ENCODE measurements at regions not wholly inside any gene's neighbourhood (a gene's known extent, or its start where the extent isn't known, plus 50 kb on each side); places are given as distances from the start of the nearest gene placed in this dataset.
A peak's percentile ranks its signal among the peaks of the same experiment; 100 is the strongest.
"Not testable (repeated sequence)": the region's sequence is repeated elsewhere in the genome, so short reads cannot be mapped to it uniquely, and the experiment has no call there.

DNA sequence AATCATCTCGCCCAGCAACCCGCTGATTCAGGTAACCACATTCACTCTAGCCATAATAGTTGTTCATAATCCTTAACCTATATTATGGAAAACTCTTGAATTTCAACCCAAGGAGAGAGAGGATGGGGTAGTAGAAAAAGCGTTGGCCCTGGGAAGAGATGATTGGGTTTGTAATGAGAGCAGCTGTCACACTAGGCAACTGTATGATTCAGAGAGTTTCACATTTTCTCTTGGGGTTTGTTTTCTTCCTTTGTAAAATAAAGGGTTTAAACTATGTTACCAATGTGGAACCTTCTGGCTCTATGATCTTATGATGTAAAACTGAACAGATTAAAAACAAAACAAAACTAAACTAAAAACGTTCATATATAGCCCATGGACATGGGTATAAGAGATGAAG lies 705.2 kb upstream of the IGFBP3 start:
- DNase-seq (ENCODE audit: low read depth): no peak

GRCh38 chr7:46625032-46625431 lies 704.0 kb upstream of the IGFBP3 start:
- DNase-seq (ENCODE audit: low read depth): no peak

DNA sequence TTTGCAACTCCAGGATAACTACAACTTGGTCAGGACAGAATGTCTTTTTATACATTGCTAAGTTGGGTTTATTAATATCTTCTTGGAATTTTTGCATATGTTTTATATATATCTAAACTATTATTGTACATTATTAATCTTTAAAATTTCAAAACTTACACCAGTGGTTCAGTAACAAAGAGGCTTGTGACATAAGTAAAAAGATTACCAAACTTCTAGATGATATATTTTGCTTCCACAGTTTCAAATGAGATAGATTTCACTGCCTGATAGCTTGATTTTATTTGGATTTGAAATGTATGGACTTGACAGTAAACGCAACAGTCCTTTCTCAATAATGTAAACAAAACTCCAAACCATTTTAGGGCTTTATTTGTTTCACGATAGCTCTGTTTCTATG lies 701.2 kb upstream of the IGFBP3 start:
- DNase-seq (ENCODE audit: low read depth): no peak

- no peak for DNase-seq (ENCODE audit: low read depth)
Observed at GRCh38 chr7:46619723-46620310, 698.7 kb upstream of the IGFBP3 start.

GRCh38 chr7:46616636-46617035 lies 695.6 kb upstream of the IGFBP3 start:
- peak; percentile 25 for DNase-seq (ENCODE audit: low read depth)

DNA sequence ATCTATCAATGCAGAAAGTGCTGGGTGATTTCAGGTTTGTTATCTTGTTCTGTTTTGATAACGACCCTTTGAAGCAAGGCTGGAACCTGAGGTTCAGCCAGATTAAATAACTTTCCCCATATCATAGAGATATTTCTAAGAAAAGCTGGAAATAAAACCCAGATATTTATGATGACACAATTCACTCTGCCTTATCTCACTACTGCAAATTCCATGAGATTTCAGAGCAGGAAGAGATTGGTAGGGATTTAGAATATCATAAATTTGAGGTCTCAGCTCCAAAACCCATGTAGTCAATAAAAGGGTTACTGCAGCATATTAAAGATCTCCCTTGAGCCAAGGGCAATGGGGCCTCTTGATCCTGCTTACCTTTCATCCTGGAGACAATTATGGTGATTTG lies 692.5 kb upstream of the IGFBP3 start:
- DNase-seq (ENCODE audit: low read depth): no peak

- DNase-seq (ENCODE audit: low read depth): no peak
Observed at GRCh38 chr7:46613116-46613515, 692.0 kb upstream of the IGFBP3 start.

DNA sequence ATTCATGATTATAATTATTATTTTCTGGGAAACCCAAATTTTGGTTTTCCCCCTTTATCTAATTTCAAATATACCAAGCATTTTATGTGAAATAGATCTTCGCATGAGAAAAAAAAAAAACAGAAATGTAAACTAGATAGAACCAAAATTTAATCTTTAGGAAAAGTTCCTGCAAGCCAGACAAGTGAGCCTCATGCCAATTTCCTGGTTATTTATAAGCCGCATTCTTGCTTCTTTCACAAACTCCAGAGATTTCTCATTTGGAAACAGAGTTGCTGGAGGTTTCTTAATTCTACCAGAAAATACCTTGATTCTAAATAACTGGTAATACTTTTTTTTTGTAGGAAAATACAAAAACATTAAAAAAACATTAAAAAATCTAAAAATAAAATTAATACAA lies 690.4 kb upstream of the IGFBP3 start:
- no peak for DNase-seq (ENCODE audit: low read depth)

DNA sequence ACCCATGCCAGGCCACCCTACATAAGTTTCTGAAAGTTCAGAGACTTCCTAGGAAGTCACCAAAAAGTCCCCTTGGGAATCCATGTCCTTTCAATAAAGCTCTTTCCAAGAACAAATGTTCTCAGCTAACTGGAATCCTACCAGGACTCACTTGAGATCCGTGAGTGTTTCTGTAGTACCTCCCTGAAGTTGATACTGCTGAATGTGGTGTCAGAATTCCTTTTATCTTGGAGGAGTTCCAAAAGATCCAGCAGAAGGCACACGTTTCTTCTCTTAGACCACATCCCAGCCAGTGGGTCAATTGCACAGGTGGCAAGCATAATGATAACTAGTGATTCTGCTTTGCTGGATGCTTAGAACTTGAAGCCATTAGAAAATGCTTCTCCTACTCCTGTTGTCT lies 689.7 kb upstream of the IGFBP3 start:
- no peak for DNase-seq (ENCODE audit: low read depth)

DNA sequence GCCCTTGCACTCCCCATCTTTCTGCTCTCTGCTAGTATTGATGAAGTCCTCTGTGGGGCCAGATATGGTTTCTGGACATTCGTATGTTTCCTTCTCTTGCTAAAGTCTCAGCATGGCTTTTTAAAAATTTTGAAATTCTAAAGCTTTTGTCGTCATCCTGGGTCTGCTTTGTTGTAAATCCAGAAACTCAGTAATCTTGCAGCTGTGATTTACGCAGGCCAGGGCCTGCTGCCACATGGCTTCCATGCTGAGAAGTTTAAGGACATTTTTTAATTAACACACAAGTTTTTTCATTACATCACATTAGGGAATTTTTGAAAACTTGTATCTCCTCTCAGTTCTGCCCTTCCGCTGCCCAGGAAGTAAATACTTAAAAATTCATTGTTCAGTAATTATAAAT lies 686.1 kb upstream of the IGFBP3 start:
- no peak for DNase-seq (ENCODE audit: low read depth)

DNA sequence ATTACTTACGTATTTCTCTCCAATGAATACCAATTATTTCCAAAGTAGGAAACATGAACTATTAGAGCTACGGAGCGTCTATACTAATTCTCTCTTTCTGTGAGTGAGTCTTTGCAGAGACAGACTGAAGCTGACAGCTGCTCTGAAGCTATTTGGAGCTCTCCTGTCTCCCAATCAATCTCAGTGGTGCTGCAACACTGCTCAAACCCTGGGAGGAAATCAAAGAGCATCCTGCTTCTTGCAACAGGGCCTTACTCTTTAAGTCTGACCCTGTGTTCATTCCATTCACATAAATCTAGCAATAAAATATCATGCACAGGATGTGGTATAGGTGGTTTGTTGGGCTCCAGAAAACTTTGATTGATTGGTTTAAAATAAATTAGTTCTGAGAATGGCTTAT lies 685.7 kb upstream of the IGFBP3 start:
- no peak for DNase-seq (ENCODE audit: low read depth)

- no peak for DNase-seq (ENCODE audit: low read depth)
Observed at GRCh38 chr7:46604241-46604661, 683.2 kb upstream of the IGFBP3 start.

DNA sequence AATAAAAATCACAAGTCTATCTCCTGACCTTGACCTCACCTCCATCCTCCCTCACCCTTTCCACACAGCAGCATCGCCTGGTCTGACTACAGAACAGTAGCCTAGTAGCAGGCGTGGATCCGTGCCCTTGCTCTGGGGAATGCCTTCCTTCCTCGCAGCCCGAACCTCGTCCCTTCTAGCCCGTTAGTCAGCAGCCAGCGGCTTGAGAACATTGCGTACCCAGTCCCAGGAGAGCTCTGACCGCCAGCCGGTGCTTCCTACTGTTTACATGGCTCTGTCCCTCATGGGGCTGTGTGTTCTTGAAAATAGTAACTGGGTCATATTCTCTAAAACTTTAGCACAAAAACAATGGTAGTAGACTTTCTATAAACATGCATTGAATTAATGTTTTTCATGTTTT lies 682.7 kb upstream of the IGFBP3 start:
- DNase-seq (ENCODE audit: low read depth): no peak

GRCh38 chr7:46603296-46603752 lies 682.3 kb upstream of the IGFBP3 start:
- no peak for DNase-seq (ENCODE audit: low read depth)

GRCh38 chr7:46600340-46600739 lies 679.3 kb upstream of the IGFBP3 start:
- no peak for DNase-seq (ENCODE audit: low read depth)

DNA sequence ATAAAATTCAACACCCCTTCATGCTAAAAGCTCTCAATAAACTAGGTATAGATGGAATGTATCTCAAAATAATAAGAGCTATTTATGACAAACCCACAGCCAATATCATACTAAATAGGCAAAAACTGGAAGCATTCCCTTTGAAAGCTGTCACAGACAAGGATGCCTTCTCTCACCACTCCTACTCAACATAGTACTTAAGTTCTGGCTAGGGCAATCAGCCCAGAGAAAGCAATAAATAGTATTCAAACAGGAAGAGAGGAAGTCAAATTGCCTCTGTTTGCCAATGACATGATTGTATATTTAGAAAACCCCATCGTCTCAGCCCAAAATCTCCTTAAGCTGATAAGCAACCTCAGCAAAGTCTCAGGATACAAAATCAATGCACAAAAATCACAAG lies 673.8 kb upstream of the IGFBP3 start:
- not testable (repeated sequence) for DNase-seq (ENCODE audit: low read depth)

- not testable (repeated sequence) for DNase-seq (ENCODE audit: low read depth)
Observed at GRCh38 chr7:46590918-46591905, 670.1 kb upstream of the IGFBP3 start.

DNA sequence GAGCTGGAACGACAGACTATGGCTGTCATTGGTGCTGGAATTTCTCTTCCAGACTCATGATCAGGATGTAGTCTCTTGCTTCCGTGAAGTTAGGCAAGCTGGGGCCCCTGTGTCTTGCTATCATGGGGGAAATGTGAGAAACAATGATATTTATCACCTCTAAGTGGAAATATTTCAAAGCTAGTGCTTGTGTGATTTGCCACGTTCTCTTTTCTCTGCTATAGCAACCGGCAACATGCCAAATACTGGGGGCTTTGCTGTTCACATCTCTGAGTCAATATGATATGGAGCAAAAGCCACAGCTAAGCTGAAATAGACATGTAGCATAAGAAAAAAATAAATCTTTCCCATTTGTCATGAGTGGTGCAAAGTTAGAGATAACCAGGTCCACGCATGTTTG lies 668.2 kb upstream of the IGFBP3 start:
- DNase-seq (ENCODE audit: low read depth): no peak

- no peak for DNase-seq (ENCODE audit: low read depth)
Observed at GRCh38 chr7:46586406-46586805, 665.3 kb upstream of the IGFBP3 start.

DNA sequence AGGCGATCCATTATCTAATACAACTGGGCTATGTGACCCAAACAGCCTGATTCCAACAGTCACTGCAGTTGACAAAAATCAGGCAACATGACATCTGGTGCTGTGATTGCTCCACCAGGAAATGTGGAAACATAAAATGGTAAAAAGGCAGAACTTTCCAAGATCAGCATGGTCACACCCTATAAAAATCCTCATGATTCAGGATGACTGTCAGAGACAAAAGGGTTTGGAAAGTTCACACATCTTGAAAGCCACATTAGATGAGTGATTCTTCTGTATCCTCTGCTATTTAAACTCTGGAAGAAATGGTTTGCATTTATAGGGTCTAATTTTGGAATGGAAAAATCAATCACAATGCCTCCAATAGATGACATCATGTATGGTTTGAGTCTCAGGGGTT lies 662.6 kb upstream of the IGFBP3 start:
- peak; percentile 56 for DNase-seq (ENCODE audit: low read depth)

DNA sequence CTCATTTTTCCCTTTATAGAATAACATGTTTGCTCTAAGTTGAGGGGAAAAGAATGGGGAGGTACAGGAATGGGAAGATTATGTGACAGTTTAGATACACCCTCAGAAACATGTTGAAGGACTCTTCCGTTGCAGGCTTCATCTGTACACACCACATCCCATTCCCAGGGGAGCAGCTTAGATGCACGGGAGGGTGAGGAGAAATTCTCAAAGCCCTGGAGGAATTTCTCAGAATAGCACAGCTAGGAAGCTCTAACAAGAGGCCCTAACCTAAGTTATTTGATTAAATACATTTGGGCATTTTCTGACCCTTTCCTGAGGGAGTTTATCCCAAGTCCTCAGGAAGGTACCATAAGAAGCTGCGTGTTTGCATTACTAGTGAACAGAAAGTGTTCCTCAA lies 660.2 kb upstream of the IGFBP3 start:
- no peak for DNase-seq (ENCODE audit: low read depth)

DNA sequence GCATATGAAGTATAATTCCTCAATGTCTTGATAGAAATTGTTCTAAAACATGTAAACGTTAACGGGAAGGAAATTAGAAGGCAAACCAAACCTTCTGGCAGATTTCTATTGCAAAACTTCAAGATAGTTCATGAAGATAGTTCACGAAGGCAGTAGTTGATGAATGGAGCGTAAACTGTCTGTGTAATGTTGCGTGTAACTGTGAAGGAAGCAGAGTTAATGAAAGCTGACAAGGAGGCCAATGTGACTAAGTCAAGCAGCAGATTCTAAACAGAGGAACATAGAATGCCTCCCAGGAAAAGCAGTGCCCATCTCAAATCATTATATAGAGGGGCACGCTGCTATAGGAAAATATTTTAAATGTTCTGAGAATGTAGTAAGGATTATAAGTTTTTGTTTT lies 659.7 kb upstream of the IGFBP3 start:
- DNase-seq (ENCODE audit: low read depth): no peak

DNA sequence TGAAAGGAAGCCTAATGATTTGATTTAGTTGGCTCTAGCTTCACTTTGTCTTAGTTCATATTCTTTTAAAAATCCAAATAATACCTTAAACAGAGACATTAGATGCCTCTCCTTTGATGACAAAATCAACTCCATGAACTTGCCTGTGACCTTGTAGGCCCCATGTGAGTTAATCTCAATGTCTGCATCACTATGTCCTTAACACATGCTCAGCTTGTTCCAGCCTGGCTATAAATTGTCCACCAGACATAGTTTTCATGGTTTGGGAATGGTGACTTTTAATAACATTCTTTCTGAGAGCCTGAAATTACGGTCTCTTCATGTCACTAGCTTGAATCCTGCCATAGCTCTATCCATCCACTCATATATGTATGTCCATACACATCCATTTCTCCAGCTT lies 656.3 kb upstream of the IGFBP3 start:
- no peak for DNase-seq (ENCODE audit: low read depth)
